H9 (cell line): ENCODE measurements at regions not wholly inside any gene's neighbourhood (a gene's known extent, or its start where the extent isn't known, plus 50 kb on each side); places are given as distances from the start of the nearest gene placed in this dataset.

Experiments used
- DNase-seq: peaks from one replicate; pipeline ENCODE4 v3.0.0-alpha.2; 2017
- H2AFZ ChIP-seq: one replicate; pipeline ENCODE4 v1.6.1; 2013; ENCODE audit warnings: mild to moderate bottlenecking, low read length, control low read depth, moderate library complexity
- H2AK5ac ChIP-seq: 2 replicates; pipeline ENCODE4 v1.6.1; 2013; ENCODE audit warnings: low read length, control low read depth, mixed read lengths; ENCODE audit not compliant: insufficient read length
- H2BK120ac ChIP-seq: one replicate; pipeline ENCODE4 v1.6.1; 2013; ENCODE audit warnings: low read depth, mild to moderate bottlenecking, low read length, control low read depth, inconsistent platforms; ENCODE audit not compliant: poor library complexity, severe bottlenecking
- H2BK12ac ChIP-seq: 2 replicates; pipeline ENCODE4 v1.6.1; 2013; ENCODE audit warnings: low read length, control low read depth, mixed read lengths, low read depth; ENCODE audit not compliant: insufficient read length
- H2BK15ac ChIP-seq: 2 replicates; pipeline ENCODE4 v1.6.1; 2013; ENCODE audit warnings: low read depth, low read length, control low read depth
- H2BK20ac ChIP-seq: one replicate; pipeline ENCODE4 v1.6.1; 2013; ENCODE audit warnings: low read depth, mild to moderate bottlenecking, low read length, control low read depth, inconsistent platforms; ENCODE audit not compliant: poor library complexity, severe bottlenecking
- H2BK5ac ChIP-seq: 2 replicates; pipeline ENCODE4 v1.6.1; 2013; ENCODE audit warnings: low read length, control low read depth, mixed read lengths; ENCODE audit not compliant: insufficient read length
- H3K14ac ChIP-seq: 2 replicates; pipeline ENCODE4 v1.6.1; 2013; ENCODE audit warnings: low read length, control low read depth; ENCODE audit not compliant: insufficient read depth
- H3K18ac ChIP-seq: 2 replicates; pipeline ENCODE4 v1.6.1; 2013; ENCODE audit warnings: low read depth, mild to moderate bottlenecking, mixed read lengths, low read length, control low read depth; ENCODE audit not compliant: insufficient read length
- H3K23ac ChIP-seq: 2 replicates; pipeline ENCODE4 v1.6.1; 2013; ENCODE audit warnings: low read length, control low read depth, mixed read lengths, low read depth; ENCODE audit not compliant: insufficient read length
- H3K23me2 ChIP-seq: 2 replicates; pipeline ENCODE4 v1.6.1; 2013; ENCODE audit warnings: low read depth, mild to moderate bottlenecking, mixed read lengths, low read length, control low read depth; ENCODE audit not compliant: insufficient read length, poor library complexity, severe bottlenecking
- H3K27ac ChIP-seq: 2 replicates; pipeline ENCODE4 v1.5.1; 2013; ENCODE audit warnings: low read length, control low read depth, mixed read lengths, low read depth; ENCODE audit not compliant: insufficient read length
- H3K27me3 ChIP-seq: 2 replicates; pipeline ENCODE4 v1.6.1; 2013; ENCODE audit warnings: low read length, control low read depth, inconsistent platforms; ENCODE audit not compliant: insufficient read depth
- H3K4ac ChIP-seq: 2 replicates; pipeline ENCODE4 v1.6.1; 2013; ENCODE audit warnings: low read depth, mild to moderate bottlenecking, control low read depth, inconsistent platforms, low read length, moderate library complexity
- H3K4me1 ChIP-seq: 2 replicates; pipeline ENCODE4 v1.6.1; 2013; ENCODE audit warnings: low read length, control low read depth, inconsistent platforms; ENCODE audit not compliant: insufficient read depth
- H3K4me2 ChIP-seq: 2 replicates; pipeline ENCODE4 v1.6.1; 2013; ENCODE audit warnings: low read length, control low read depth, mixed read lengths; ENCODE audit not compliant: insufficient read length, insufficient read depth
- H3K56ac ChIP-seq: 2 replicates; pipeline ENCODE4 v1.6.1; 2013; ENCODE audit warnings: low read depth, mild to moderate bottlenecking, mixed read lengths, low read length, control low read depth; ENCODE audit not compliant: insufficient read length
- H3K79me1 ChIP-seq: 2 replicates; pipeline ENCODE4 v1.6.1; 2013; ENCODE audit warnings: low read depth, mild to moderate bottlenecking, moderate library complexity, low read length, control low read depth, inconsistent platforms; ENCODE audit not compliant: insufficient read depth, poor library complexity, severe bottlenecking
- H3K79me2 ChIP-seq: 2 replicates; pipeline ENCODE4 v1.6.1; 2013; ENCODE audit warnings: low read length, control low read depth, inconsistent platforms; ENCODE audit not compliant: insufficient read depth
- H3K9ac ChIP-seq: 2 replicates; pipeline ENCODE4 v1.6.1; 2013; ENCODE audit warnings: low read length, control low read depth, mixed read lengths; ENCODE audit not compliant: insufficient read length; ENCODE audit errors: extremely low read depth
- H3K9me3 ChIP-seq: one replicate; pipeline ENCODE4 v1.6.1; 2013; ENCODE audit warnings: low read depth, low read length, inconsistent platforms; ENCODE audit not compliant: control insufficient read depth
- H3T11ph ChIP-seq: one replicate; pipeline ENCODE4 v1.6.1; 2013; ENCODE audit warnings: mild to moderate bottlenecking, low read length, control low read depth, inconsistent platforms
- H4K20me1 ChIP-seq: one replicate; pipeline ENCODE4 v1.6.1; 2013; ENCODE audit not compliant: control insufficient read depth, insufficient read length, insufficient read depth
- H4K5ac ChIP-seq: 2 replicates; pipeline ENCODE4 v1.6.1; 2013; ENCODE audit warnings: low read depth, mild to moderate bottlenecking, mixed read lengths, low read length, control low read depth; ENCODE audit not compliant: insufficient read length
- H4K8ac ChIP-seq: replicated peaks from 2 replicates; pipeline ENCODE4 v1.6.1; 2013; ENCODE audit warnings: low read length, control low read depth, mixed read lengths, low read depth; ENCODE audit not compliant: insufficient read length
- H4K91ac ChIP-seq: 2 replicates; pipeline ENCODE4 v1.6.1; 2013; ENCODE audit warnings: low read depth, mild to moderate bottlenecking, moderate library complexity, mixed read lengths, low read length, control low read depth; ENCODE audit not compliant: insufficient read length
- H3K27ac Mint-ChIP-seq, 3 experiments: 2 replicates in 2 of 3; 3 replicates in 1 of 3; pipeline ENCODE4 v1.8.0; 2020 to 2021; ENCODE audit warnings: mixed read lengths in 3 of 3, mild to moderate bottlenecking in 1 of 3, moderate library complexity in 1 of 3
- H3K27me3 Mint-ChIP-seq: 2 replicates; pipeline ENCODE4 v1.8.0; 2021; ENCODE audit warnings: low read depth, mild to moderate bottlenecking, moderate library complexity, mixed read lengths
- H3K36me3 Mint-ChIP-seq, 3 experiments: 2 replicates in 2 of 3; 3 replicates in 1 of 3; pipeline ENCODE4 v1.8.0; 2020 to 2021; ENCODE audit warnings: low read depth in 3 of 3, mixed read lengths in 3 of 3; ENCODE audit not compliant: insufficient read depth in 1 of 3
- H3K4me1 Mint-ChIP-seq, 2 experiments: 2 replicates each; pipeline ENCODE4 v1.8.0; 2020; ENCODE audit warnings: mixed read lengths in 2 of 2
- H3K4me3 Mint-ChIP-seq, 2 experiments: 2 replicates in 1 of 2; 3 replicates in 1 of 2; pipeline ENCODE4 v1.8.0; 2020 to 2021; ENCODE audit warnings: mild to moderate bottlenecking in 2 of 2, mixed read lengths in 2 of 2, moderate library complexity in 1 of 2
- H3K9me3 Mint-ChIP-seq, 2 experiments: 2 replicates in 1 of 2; 3 replicates in 1 of 2; pipeline ENCODE4 v1.8.0; 2020; ENCODE audit warnings: mild to moderate bottlenecking in 2 of 2, mixed read lengths in 2 of 2, moderate library complexity in 1 of 2
- TF ChIP-seq, protein P1 (sequence below): fragments of 200-600 bp; sonication (generic); conservative IDR thresholded peaks from 3 replicates; pipeline ENCODE4 v1.8.0; 2021; ENCODE audit warnings: antibody characterized with exemption, mild to moderate bottlenecking

DNA sequence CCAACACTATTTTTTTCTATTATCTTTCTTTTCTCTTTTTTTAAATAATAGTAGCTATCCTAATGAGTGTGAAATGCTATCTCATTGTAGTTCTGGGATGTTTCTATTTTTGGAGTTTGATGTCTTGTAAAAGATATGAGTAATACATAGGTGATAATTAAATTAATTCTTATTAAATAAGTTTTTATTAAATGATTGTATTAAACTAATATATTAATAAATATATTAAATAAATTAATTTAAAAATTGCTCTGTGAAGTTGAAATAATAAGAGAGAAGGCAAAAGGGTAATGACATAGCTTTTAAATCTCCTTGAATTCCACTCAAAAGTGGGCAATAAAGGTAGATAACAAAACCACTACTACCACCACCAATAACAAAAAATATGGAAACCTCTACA, 230.2 kb upstream of the SSTR1 start:
- Histone ChIP-seq H2AK5ac (no peak overlapping the region), H3K23ac (no peak overlapping the region), H3K23me2 (no peaks in the 10 kb centered on the region), H2BK5ac (no peak overlapping the region), H3K56ac (no peak overlapping the region), H4K20me1 (no peaks in the 10 kb centered on the region), H3K4me2 (no peak overlapping the region), H3K4me1 (no peaks in the 10 kb centered on the region), H3K9ac (no peak overlapping the region), H3T11ph (no peak overlapping the region), H2AFZ (no peak overlapping the region), H3K27me3 (no peaks in the 10 kb centered on the region; the same call in 1 of the 2 replicates), H3K18ac (no peak overlapping the region), H2BK120ac (no peak overlapping the region), H2BK15ac (no peak overlapping the region), H3K9me3 (peaks cover 5% of the 10 kb centered on the region), H3K4ac (no peak overlapping the region), H3K79me1 (no peaks in the 10 kb centered on the region), H4K8ac (no peak overlapping the region), H3K79me2 (no peaks in the 10 kb centered on the region), H3K27ac (no peak overlapping the region), H2BK20ac (no peak overlapping the region), H3K14ac (no peak overlapping the region), H4K91ac (no peak overlapping the region), H2BK12ac (no peak overlapping the region), H4K5ac (no peak overlapping the region)
- no peak for DNase-seq
- H3K4me1 Mint-ChIP-seq: no peaks in the 10 kb centered on the region
- peaks cover 21% of the 10 kb centered on the region for H3K27me3 Mint-ChIP-seq
- H3K4me3 Mint-ChIP-seq: no peak overlapping the region
- H3K27ac Mint-ChIP-seq: no peak overlapping the region
- TF ChIP-seq, protein P1, sequence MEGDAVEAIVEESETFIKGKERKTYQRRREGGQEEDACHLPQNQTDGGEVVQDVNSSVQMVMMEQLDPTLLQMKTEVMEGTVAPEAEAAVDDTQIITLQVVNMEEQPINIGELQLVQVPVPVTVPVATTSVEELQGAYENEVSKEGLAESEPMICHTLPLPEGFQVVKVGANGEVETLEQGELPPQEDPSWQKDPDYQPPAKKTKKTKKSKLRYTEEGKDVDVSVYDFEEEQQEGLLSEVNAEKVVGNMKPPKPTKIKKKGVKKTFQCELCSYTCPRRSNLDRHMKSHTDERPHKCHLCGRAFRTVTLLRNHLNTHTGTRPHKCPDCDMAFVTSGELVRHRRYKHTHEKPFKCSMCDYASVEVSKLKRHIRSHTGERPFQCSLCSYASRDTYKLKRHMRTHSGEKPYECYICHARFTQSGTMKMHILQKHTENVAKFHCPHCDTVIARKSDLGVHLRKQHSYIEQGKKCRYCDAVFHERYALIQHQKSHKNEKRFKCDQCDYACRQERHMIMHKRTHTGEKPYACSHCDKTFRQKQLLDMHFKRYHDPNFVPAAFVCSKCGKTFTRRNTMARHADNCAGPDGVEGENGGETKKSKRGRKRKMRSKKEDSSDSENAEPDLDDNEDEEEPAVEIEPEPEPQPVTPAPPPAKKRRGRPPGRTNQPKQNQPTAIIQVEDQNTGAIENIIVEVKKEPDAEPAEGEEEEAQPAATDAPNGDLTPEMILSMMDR: no peak
- peaks cover 13 to 27% (median 14%) of the 10 kb centered on the region in 3 experiments for H3K36me3 Mint-ChIP-seq
- H3K9me3 Mint-ChIP-seq: peaks cover 23 to 24% of the 10 kb centered on the region in 2 experiments
